OCI-LY1 (cell line): ENCODE measurements at regions not wholly inside any gene's neighbourhood (a gene's known extent, or its start where the extent isn't known, plus 50 kb on each side); places are given as distances from the start of the nearest gene placed in this dataset.
"Not testable (repeated sequence)": the region's sequence is repeated elsewhere in the genome, so short reads cannot be mapped to it uniquely, and the experiment has no call there.

ENCODE experiments used
- H2AFZ ChIP-seq: fragments of 200-600 bp; sonication (generic), shearing (Covaris generic); 2 replicates; pipeline ENCODE4 v1.6.0; 2014; ENCODE audit warnings: antibody characterized with exemption, mild to moderate bottlenecking, low read length
- H3F3A ChIP-seq: fragments of 200-600 bp; sonication (generic), shearing (Covaris generic); 2 replicates; pipeline ENCODE4 v1.6.0; 2014; ENCODE audit warnings: mild to moderate bottlenecking, antibody characterized with exemption, low read length, moderate library complexity; ENCODE audit not compliant: insufficient read depth
- H3K27ac ChIP-seq: fragments of 200-600 bp; sonication (generic); 2 replicates; pipeline ENCODE4 v1.5.1; 2014; ENCODE audit warnings: low read length, mixed run types, mild to moderate bottlenecking, low read depth; ENCODE audit not compliant: poor library complexity, severe bottlenecking
- H3K27me3 ChIP-seq: fragments of 200-600 bp; sonication (generic); 2 replicates; pipeline ENCODE4 v1.6.0; 2014; ENCODE audit warnings: antibody characterized with exemption, mild to moderate bottlenecking, low read length, moderate library complexity; ENCODE audit not compliant: insufficient read depth
- H3K36me3 ChIP-seq: fragments of 200-600 bp; sonication (generic); 2 replicates; pipeline ENCODE4 v1.6.1; 2014; ENCODE audit warnings: mild to moderate bottlenecking, antibody characterized with exemption, low read length, moderate library complexity, mixed read lengths; ENCODE audit not compliant: insufficient read depth
- H3K4me1 ChIP-seq: fragments of 200-600 bp; sonication (generic); 2 replicates; pipeline ENCODE4 v1.5.1; 2014; ENCODE audit warnings: mild to moderate bottlenecking, low read length, moderate library complexity; ENCODE audit not compliant: insufficient read depth, severe bottlenecking
- H3K4me2 ChIP-seq: fragments of 200-600 bp; sonication (generic), shearing (Covaris generic); 2 replicates; pipeline ENCODE4 v1.6.1; 2014; ENCODE audit warnings: low read length
- H3K4me3 ChIP-seq: fragments of 200-600 bp; sonication (generic); 2 replicates; pipeline ENCODE4 v1.5.1; 2014; ENCODE audit warnings: low read length, low read depth, mild to moderate bottlenecking, mixed read lengths; ENCODE audit not compliant: poor library complexity, severe bottlenecking
- H3K79me2 ChIP-seq: fragments of 200-600 bp; shearing (Covaris generic); 2 replicates; pipeline ENCODE4 v1.6.1; 2016; ENCODE audit warnings: mixed run types, low read length, mixed read lengths; ENCODE audit not compliant: insufficient read depth
- H3K9ac ChIP-seq: fragments of 200-600 bp; sonication (generic), shearing (Covaris generic); 2 replicates; pipeline ENCODE4 v1.6.1; 2014; ENCODE audit warnings: mild to moderate bottlenecking, low read length, mixed read lengths
- H3K9me2 ChIP-seq: fragments of 200-600 bp; sonication (generic), shearing (Covaris generic); 2 replicates; pipeline ENCODE4 v1.6.1; 2014; ENCODE audit warnings: low read depth, mild to moderate bottlenecking, low read length, mixed read lengths
- H3K9me3 ChIP-seq: fragments of 200-600 bp; shearing (Covaris generic); 2 replicates; pipeline ENCODE4 v1.6.1; 2014; ENCODE audit warnings: low read length, mixed read lengths
- H4K20me1 ChIP-seq: fragments of 200-600 bp; sonication (generic), shearing (Covaris generic); 2 replicates; pipeline ENCODE4 v1.6.0; 2016; ENCODE audit warnings: mild to moderate bottlenecking, low read length; ENCODE audit not compliant: insufficient read depth
- EZH2 ChIP-seq: fragments of 200-600 bp; sonication (generic), shearing (Covaris generic); IDR thresholded peaks from 2 replicates; pipeline ENCODE4 v1.8.0; 2017; ENCODE audit warnings: borderline replicate concordance, mixed run types, mild to moderate bottlenecking, antibody characterized with exemption, low read length, moderate library complexity, mixed read lengths
- TF ChIP-seq, protein P1 (sequence below): fragments of 200-600 bp; sonication (generic), shearing (Covaris generic); IDR thresholded peaks from 2 replicates; pipeline ENCODE4 v1.5.1; 2017; ENCODE audit warnings: mild to moderate bottlenecking, antibody characterized with exemption, low read length, moderate library complexity, mixed read lengths

GRCh38 chr11:21987261-21987660 is 205.6 kb upstream of the ANO5 start:
- Histone ChIP-seq H3K36me3 (no peaks in the 10 kb centered on the region), H3K9ac (no peak overlapping the region), H4K20me1 (no peaks in the 10 kb centered on the region; the same call in 1 of the 2 replicates), H3K4me2 (no peak overlapping the region), H3K27ac (no peak overlapping the region), H3K4me1 (no peaks in the 10 kb centered on the region), H3K4me3 (no peak overlapping the region), H3K9me2 (no peaks in the 10 kb centered on the region), H3K9me3 (no peaks in the 10 kb centered on the region), H2AFZ (no peak overlapping the region), H3K27me3 (no peaks in the 10 kb centered on the region), H3K79me2 (no peaks in the 10 kb centered on the region), H3F3A (no peaks in the 10 kb centered on the region)
- TF ChIP-seq, protein P1, sequence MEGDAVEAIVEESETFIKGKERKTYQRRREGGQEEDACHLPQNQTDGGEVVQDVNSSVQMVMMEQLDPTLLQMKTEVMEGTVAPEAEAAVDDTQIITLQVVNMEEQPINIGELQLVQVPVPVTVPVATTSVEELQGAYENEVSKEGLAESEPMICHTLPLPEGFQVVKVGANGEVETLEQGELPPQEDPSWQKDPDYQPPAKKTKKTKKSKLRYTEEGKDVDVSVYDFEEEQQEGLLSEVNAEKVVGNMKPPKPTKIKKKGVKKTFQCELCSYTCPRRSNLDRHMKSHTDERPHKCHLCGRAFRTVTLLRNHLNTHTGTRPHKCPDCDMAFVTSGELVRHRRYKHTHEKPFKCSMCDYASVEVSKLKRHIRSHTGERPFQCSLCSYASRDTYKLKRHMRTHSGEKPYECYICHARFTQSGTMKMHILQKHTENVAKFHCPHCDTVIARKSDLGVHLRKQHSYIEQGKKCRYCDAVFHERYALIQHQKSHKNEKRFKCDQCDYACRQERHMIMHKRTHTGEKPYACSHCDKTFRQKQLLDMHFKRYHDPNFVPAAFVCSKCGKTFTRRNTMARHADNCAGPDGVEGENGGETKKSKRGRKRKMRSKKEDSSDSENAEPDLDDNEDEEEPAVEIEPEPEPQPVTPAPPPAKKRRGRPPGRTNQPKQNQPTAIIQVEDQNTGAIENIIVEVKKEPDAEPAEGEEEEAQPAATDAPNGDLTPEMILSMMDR: no peak
- TF ChIP-seq EZH2: no peak

- no peaks in the 10 kb centered on the region; the same call in 1 of the 2 replicates for H4K20me1 ChIP-seq
- no peaks in the 10 kb centered on the region for H3K27me3 ChIP-seq
- H3K9me3 ChIP-seq: no peaks in the 10 kb centered on the region
- H3F3A ChIP-seq: no peaks in the 10 kb centered on the region
- no peak overlapping the region for H3K27ac ChIP-seq
- H2AFZ ChIP-seq: no peak overlapping the region
- H3K9ac ChIP-seq: no peak overlapping the region
- no peaks in the 10 kb centered on the region for H3K9me2 ChIP-seq
- TF ChIP-seq EZH2: no peak
- TF ChIP-seq, protein P1: peak; percentile 11; the same call in 1 of the 2 replicates
- no peaks in the 10 kb centered on the region for H3K79me2 ChIP-seq
- no peak overlapping the region for H3K4me3 ChIP-seq
- no peaks in the 10 kb centered on the region for H3K36me3 ChIP-seq
- H3K4me2 ChIP-seq: no peak overlapping the region
- H3K4me1 ChIP-seq: no peaks in the 10 kb centered on the region
Measured at GRCh38 chr11:21988477-21988876, 204.4 kb upstream of the ANO5 start.

DNA sequence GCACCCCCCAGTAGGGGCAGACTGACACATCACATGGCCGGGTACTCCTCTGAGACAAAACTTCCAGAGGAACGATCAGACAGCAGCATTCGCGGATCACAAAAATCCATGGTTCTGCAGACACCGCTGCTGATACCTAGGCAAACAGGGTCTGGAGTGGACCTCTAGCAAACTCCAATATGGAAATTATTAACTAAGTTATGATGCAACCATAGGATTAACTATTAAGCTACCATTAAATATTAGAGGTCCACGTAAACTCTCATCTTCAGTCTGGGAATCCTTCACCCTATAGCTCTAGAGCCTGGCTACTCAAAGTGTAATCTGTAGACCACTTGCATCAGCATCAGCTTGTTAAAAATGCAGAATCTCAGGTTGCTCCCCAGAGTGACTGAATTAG is 191.1 kb upstream of the ANO5 start:
- H3K79me2 ChIP-seq, H3K4me1 ChIP-seq, H3K27me3 ChIP-seq, H3K9me2 ChIP-seq, H3K9me3 ChIP-seq, H3F3A ChIP-seq, H3K27ac ChIP-seq, H3K36me3 ChIP-seq, H4K20me1 ChIP-seq, H3K4me2 ChIP-seq, H2AFZ ChIP-seq, H3K9ac ChIP-seq, H3K4me3 ChIP-seq: not testable (repeated sequence)

GRCh38 chr11:22006901-22007300 is 186.0 kb upstream of the ANO5 start:
- H3K4me2 ChIP-seq: no peak overlapping the region
- no peak overlapping the region for H3K9ac ChIP-seq
- H3K27me3 ChIP-seq: no peaks in the 10 kb centered on the region
- no peaks in the 10 kb centered on the region for H3K36me3 ChIP-seq
- H3K9me3 ChIP-seq: no peaks in the 10 kb centered on the region
- TF ChIP-seq, protein P1: no peak
- TF ChIP-seq EZH2: no peak
- H2AFZ ChIP-seq: no peak overlapping the region
- H3F3A ChIP-seq: no peaks in the 10 kb centered on the region
- H3K27ac ChIP-seq: no peak overlapping the region
- no peak overlapping the region for H3K4me3 ChIP-seq
- H3K79me2 ChIP-seq: no peaks in the 10 kb centered on the region
- no peaks in the 10 kb centered on the region for H3K9me2 ChIP-seq
- no peaks in the 10 kb centered on the region for H3K4me1 ChIP-seq
- H4K20me1 ChIP-seq: no peaks in the 10 kb centered on the region
